Left hindlimb (tissue), 1 donor: ENCODE measurements at regions not wholly inside any gene's neighbourhood (a gene's known extent, or its start where the extent isn't known, plus 50 kb on each side); places are given as distances from the start of the nearest gene placed in this dataset.
"Not testable (repeated sequence)": the region's sequence is repeated elsewhere in the genome, so short reads cannot be mapped to it uniquely, and the experiment has no call there.

Source experiments
- DNase-seq: peaks from one replicate; pipeline ENCODE4 v3.0.0-alpha.2; 2018

DNA sequence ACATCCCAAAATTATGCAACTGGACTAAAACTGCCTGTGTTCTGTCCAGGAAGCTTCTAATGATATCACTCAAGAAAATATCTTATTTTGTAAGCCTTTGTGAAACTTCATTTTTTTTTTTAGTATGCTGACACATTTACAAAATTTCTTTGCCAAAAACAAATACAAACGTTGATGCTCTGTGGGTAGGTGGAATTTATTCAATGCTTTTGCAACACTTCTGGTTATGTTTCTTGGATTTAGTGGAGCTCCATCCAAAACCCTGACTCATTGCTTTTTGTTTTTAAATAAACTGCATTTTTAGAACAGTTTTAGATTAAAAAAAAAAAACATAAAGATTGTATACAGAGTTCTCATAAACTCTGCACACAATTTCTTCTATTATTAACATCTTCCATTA, 250.9 kb upstream of the MAOA start:
- no peak for DNase-seq

DNA sequence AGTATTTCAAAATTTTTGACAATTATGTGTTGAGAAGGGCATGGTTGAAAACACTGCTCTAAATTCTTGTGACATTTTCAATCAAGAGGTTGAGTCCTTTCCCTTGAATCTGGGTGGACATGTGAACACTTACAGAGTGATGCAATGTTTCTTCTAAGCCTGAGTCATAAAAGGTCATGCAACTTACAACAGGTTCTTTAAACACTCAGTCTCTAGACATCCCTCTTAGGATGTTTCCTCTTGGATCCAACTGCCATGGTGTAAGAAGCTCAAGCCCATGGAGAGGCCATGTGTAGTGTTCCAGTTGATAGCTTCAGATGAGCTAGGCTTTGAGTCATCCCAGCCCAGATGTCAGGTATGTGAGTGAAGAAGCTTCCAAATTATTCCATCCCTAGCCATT, 232.2 kb upstream of the MAOA start:
- no peak for DNase-seq

DNA sequence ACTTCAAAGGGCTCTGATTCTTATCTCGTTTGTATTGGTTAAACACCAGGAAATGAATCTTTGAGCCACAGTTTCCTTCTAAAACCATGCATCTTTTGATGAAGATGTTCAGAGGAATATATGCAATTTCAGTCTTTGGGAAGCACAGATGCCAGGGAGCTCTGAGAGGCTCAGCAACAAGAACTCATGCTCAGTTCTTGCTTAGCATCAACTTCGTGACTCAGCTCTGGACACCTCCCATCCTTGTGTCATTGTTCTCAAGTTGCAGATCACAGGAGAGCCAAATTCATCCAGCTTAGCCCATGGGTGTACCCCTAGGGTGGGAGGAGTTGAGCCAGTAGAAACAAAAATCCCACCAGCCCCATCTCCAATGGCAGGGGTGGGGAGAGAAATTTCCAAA, 219.6 kb upstream of the MAOA start:
- no peak for DNase-seq

DNA sequence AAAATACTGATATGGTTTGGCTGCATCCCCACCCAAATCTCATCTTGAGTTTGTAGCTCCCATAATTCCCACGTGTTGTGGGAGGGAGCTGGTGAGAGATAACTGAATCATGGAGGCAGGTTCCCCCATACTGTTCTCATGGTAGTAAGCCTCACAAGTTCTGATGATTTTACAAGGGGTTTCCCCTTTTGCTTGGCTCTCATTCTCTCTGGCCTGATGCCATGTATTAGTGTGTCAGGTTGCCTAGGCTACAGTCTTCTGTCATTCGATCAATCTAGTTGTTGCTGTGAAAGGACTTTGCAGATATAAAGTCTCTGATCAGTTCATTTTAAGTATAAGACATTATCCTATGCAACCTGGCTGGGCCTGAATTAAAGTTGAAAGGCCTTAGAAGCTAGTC, 209.3 kb upstream of the MAOA start:
- no peak for DNase-seq

DNA sequence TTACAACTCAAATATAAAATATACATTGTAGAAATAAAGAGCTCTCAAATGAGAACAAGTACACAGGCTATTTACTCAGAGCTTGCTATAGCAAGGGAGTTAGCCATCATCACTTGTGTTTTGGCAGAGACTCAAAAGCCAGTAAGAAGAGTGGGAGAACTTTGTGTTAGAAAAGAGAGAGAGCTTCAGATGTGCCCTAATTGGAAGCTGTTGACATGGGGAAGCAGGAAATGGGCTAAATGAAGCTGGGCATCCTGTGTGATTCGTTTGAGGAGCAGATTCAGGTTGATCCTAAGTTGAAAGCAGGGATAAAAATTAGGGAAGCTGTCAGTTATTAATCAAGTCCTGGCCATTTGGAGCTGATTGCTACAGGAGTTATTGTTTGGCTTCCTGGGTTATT, 207.4 kb upstream of the MAOA start:
- no peak for DNase-seq

DNA sequence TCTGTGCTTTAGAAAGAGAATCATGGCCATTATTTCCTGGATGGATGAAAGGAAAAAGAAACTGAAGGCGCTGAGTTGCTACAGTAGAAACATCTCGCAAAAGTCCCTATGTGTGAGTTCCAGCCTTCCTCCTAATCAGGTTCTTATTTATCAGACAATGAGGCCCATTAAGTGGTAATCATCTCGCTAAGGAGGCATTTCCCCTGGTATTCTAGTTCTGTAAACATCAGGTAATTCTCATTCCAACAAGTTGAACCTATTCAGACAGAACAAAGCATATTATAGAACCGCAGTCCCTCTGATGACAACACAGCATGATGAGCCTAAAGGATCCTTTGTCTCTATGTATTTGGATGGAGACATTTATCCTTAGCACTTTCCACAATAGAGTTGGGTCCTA, 205.7 kb upstream of the MAOA start:
- no peak for DNase-seq

DNA sequence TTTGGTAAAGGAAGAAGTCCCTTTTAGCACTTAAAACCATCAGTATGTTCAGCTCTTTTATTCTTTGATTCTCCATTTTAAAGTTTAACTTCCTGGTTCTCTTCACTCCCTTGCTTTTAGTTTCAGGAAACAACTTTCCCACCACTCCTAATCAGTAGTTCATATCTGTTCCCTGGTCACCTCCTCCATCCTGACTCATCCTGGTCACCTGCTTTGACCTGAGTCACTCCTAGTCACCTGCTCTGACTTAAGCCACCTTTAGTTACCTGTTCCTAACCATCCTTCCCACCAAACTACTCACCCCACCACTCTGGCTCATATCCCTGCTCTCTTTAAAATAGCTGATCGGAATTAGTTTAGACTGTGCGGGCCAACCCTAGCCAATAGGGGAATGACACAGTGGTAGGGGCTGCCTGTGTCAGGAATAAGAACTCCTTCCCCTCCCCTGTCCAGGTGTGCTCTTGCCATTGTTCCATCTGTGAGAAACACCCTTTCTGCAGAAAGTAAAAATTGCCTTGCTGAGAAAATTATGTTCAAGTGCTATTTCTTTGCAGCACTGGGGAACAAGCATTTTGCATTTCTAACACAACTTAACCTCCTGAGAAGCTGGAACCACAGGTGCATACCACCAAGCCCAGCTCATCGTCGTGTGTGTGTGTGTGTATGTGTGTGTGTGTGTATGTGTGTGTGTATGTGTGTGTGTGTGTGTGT, 204.0 kb upstream of the MAOA start:
- not testable (repeated sequence) for DNase-seq

DNA sequence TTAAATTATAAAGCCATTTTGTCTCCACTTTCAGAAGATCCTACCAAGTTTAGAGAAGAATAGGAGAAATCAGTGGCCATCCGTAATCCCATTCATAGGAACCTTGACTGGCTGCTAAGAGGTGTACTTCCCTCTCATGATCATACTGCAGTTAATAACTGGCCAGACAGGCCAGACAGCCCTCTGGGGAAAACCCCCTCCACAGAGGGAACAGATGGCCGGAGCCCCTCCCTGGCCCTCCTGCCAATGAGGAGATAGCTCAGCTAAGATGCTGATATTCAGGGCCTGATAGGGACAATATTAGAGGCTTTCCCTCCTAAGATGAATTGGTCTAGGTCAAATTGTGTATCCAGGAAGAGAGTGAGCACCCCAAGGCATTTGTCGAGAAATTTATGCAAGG, 200.0 kb upstream of the MAOA start:
- no peak for DNase-seq

DNA sequence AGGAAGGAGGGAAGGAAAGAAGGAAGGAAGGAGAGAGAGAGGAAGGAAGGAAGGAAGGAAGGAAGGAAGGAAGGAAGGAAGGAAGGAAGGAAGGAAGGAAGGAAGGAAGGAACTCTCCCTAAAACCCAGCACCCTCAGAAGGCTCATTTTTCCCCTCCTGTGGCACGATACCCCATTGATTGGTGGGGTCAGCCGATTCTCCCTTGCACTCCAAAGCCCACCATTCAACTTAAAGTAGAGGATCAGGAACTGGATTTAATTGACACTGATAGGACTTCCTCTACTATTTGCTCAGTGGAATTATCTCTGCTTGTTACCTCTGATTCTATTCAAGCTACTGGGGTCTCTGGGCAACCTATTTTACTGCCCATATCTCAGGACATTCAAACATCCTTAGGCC, 199.2 kb upstream of the MAOA start:
- DNase-seq, result no peak

DNA sequence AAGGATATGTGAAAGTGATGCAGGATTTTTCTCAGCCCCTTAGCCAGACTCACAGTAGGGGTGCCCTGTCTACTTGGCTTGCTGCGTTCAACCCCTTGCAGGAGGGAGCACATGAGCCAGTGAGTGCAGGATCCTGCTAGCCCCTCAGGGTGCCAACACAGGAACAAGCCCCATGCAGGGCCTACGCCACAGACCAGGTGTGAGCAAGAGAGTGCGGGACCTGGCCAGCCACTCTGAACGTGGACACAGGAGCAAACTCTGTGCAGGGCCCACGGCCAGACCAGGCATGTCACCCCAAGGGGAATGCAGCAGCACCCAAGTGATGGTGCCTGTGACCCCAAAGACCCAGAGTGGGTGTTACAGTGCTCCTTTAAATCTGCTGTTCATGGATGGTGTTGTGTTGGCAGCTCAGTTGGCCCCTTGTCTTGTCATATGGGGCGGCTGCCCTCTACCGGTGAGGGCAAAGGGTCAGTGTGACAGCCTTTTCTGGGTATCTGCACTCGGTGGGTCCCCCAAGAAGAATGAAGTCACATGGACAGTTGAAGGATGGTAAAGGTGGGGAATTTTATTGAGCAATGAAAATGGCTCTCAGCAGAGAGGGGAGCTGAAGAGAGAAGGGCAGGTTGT, 188.4 kb upstream of the MAOA start:
- DNase-seq, result no peak

DNA sequence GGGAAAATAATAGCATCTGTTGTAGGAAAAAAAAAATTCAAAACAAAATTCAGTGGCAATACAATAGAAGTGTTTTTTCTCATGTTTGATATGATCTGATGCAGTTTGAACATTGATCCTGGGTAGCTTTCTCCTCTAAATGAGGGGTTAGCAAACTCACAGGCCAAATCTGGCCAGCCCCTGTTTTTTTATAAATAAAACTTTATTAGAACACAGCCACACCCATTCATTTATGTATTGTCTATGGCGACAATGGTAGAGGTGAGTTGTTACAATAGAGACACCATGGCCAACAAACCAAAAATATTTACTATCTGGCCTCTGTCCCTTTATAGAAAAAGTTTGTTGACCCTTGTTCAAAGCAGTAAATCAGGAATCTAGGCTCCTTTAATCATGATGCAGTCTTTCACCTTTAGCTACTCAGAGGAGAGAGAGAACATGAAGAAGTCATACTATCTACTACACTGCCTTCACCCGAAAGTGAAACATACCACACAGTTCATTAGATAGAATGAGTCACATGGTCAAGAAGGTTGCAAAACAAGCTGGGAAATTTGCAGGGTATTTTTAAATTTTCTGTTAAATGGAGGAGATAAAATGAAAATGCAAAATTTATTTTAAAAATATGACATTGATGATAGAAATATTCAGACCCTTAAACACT, 186.6 kb upstream of the MAOA start:
- no peak for DNase-seq

DNA sequence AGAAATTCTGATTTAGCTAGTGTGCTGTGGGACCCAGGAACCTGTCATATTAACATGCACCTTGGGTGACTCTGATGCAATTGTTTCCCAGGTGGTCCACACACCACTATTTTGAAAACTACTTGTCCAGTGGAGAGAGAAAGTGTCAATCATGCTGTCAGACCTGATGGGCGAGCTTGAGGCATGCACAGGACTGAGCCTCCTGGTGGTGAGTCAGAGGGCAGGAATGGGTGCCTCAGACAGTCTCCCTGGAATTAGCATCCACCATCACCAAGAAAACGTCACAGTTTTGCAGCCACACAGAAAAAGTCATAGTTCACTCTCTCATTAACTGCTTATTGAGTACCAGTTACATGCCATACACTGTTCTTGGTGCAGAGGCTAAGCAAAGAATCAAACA, 181.8 kb upstream of the MAOA start:
- DNase-seq, result no peak

DNA sequence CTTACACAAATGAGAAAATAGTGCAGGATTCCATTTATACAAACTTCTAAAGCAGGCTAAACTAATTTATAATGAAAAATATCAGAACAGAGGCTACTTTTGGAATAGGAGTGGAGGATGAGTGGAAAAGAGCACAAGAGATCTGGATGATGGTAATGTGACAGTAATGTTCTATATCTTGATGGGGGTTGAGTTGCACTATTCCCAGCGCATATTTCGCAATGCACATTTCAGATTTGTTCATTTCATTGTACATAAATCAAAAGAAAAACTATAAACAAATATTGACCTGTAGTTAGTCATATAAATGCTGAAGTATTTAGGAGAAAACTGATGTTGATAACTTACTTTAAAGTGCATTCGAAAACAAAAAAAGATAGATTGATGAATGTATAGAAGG, 177.0 kb upstream of the MAOA start:
- no peak for DNase-seq

DNA sequence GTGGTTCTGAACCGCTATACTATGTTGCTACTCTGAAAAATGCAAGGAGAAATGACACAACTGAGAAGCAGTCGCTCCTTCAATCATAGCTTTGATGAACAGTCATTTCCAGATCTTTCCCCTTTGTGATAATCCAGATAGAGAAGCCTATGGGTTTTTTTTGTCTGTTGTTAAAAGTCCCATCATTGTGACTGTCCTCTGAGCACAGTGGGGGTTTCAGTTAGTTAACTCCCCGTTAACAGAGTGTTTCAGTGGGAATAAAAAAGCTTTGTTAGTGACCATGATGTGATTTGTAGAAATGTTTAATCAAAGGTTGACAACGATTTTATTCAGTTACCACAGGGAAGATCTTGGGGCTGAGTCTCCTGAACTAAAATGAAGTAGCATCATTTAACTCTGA, 176.2 kb upstream of the MAOA start:
- no peak for DNase-seq

DNA sequence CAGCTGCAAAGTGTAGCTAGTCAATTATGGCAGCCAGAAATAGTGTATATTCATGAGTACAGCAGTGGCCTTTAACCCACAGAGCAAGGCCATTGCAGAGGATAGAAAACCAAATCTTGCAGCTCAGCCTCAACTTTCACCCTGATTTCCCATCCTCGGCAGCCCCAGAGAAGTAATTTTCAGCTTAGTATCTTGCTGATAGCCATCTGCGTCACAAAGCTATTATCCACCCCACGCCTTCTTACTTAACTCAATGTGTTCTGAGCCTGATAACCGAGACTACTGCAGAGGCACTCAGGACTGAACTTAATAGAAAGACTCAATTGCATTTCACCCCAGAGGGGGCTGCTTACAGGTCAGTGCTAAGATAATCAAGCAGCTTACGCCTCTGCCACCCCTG, 174.5 kb upstream of the MAOA start:
- no peak for DNase-seq

DNA sequence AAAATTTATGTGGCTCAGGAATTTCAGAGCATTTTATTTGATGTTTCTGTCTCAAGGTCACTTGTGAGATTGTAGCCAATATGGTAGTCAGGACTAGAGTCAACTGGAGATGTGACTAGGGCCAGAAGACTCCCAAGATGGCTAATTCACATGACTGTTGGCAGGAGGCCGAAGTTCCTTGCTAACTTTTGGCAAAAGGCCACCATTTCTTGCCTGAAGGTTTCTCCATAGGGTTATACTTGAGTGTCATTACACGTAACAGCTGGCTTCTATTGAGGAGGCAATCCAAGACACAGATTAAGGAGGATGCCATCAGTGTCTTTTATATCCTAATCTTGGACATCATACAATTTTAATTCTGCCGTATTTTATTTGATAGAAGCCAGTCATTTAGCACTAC, 162.3 kb upstream of the MAOA start:
- DNase-seq, result no peak

DNA sequence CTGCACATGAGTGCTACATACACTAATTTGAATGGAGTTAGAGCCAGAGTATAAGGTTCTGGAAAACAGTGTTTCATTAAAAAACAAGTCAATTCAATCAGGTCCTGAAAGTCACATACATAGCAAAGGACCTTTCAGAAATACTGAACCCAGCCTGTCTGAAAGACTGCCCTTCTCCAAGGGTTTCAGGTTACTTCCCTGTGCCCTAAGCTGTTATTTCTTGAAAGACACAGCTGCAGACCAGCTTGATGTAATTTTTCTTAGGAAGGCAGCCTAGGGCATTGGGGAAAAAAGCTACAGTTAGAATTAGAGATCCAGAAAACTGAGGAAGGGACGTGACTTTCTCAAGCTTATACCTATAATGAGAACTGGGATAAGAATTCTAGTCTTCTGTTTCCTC, 155.9 kb upstream of the MAOA start:
- no peak for DNase-seq

DNA sequence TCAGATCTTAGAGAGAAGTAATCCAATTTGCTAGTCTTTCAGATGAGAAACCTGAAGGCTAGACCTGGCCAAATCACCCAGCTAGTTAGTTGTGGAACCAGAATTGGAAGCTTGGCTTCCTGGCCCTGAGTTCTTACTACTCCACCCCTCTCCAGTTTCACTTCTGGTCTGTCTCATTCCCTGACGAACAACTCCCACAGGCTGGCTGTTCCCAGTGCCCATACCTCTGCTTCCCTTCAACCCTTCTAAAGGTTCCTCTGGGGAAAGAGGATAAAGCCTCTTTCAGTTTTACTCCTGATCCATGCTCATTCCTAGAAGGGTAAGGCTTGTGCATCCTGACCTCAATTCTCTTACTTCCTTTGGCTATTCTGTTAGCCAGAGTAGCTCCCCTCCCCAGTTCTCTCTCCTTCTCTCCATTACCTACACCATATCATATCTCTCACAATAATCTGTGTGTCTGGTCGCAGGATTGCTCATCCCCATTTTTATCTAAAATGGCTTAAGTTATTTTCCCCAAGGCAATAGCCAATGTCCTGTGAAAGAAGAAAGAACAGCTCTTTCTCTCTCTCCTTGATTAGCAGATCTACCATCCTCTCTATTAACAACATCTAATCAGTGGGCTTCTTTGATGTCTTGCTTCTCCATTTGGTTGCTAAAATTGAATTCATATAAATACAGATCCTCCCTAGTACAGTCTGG, 155.0 kb upstream of the MAOA start:
- DNase-seq, result no peak

DNA sequence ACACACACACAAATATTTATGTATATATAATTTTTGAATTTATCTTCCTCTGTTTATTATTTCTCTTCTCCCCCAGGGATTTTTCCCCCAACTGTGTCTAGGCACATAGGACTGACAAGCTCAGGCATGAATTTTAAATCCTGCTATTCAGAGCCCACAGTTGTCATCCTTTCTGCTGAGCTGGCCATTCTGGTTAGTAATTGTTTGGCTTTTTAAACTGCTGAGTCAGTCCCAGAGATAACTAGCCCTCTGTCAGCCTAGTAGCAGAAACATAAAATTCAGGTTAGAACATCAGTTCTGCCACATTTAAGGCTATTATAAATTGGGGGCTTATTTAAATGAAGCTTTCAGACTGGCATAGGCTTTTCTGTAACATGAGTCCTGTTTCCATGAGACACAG, 151.7 kb upstream of the MAOA start:
- DNase-seq, result no peak

DNA sequence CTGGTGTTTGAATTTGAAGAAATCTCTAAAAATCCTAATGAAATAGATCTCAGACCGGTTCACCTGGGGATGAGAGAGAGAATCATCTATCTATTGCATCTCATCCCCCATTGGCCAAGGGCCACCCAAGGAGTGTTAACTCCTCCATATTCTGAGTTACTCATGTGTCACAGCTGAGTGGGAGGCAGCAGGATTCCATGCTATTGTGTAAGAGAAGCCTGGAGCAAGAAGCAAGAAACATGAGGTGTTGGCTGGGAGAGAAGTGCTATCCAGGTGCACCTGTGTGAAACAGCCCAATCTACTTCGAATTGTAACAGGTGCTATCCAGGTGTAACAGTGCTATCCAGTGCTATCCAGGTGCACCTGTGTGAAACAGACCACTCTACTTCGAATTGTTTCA, 150.3 kb upstream of the MAOA start:
- no peak for DNase-seq

DNA sequence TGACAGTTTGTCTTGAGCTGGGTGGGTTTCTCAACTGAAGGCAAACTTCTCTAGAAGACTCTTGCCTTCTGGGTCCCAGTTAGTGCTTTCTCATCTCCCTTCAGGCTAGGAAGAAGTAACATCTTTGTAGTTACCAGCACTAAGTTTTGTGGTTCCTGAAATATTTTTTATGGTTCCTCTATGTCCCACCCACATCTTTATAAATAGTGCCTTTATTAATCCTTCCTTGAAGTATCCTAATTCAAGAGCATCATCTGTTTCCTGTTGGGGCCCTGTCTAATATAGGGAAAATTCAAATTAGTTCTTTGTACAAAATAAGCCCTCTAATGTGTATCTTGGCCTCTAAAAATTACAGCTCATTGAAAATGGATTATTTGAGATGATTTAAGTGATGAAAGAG, 147.4 kb upstream of the MAOA start:
- no peak for DNase-seq

DNA sequence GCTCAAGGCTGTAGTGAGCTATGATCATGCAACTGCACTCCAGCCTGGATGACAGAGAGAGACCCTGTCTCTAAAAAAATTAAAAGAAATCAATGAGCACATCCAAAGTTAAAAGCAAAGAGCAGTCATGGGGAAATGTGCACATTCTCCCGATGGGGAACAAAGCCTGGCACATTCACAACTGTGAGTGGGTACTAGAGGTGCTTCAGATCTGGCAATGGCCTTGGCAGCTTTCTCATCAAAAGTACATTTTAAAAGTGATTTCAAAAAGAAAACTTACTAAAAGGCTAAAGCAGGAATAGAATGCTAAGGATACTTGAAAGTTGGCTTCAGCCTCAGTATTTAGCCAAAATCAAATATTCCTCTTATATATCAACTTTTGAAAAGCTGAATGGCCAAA, 145.9 kb upstream of the MAOA start:
- no peak for DNase-seq

DNA sequence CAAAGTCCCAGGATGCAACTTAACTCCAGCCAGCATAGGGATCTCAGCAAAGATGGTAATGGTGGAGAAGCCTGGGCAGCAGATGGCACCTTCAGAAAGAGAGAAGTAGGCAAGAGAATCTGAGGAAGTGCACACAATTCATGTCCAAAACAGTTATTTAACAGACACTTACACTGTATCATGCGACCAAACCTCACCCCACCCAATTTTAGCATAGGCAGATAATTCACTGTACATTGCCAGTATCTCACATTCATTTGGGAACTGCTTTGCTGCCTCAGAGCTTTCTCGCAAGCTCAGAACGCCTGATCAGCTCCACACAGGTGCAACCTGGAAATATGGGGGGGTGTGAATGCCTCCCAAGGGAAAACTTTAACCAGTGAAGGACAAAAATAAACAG, 143.0 kb upstream of the MAOA start:
- no peak for DNase-seq

DNA sequence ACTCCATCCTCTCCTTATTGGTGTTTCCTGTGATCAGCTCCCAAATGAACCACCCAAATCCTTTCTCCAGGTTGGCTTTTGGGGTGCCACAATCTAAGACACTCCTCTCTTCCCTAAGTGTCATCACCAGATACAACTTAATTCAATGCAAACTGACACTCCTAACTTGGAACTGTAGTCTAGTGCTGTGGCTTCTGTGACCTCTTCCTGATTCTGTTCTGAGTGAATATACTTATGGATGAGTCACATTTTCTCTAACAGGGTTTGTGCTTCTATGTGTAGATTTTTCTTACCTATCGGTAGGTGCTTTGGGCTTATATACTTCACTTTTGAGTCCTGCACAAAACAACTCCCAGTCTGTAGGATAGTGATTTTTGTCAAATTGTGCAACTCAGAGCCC, 141.3 kb upstream of the MAOA start:
- no peak for DNase-seq
